Panc1 (cell line): ENCODE measurements at regions not wholly inside any gene's neighbourhood (a gene's known extent, or its start where the extent isn't known, plus 50 kb on each side); places are given as distances from the start of the nearest gene placed in this dataset.

Source experiments
- CTCF ChIP-seq: fragments of 450-650 bp; IDR thresholded peaks from 2 replicates; pipeline ENCODE4 v1.5.1; 2017; ENCODE audit warnings: mild to moderate bottlenecking
- POLR2AphosphoS5 ChIP-seq: IDR thresholded peaks from 2 replicates; pipeline ENCODE4 v1.6.1; 2012; ENCODE audit warnings: mild to moderate bottlenecking, low read depth, low read length, moderate library complexity
- SIN3A ChIP-seq: IDR thresholded peaks from 2 replicates; pipeline ENCODE4 v1.6.1; 2012; ENCODE audit warnings: low read depth, mild to moderate bottlenecking, low read length, moderate library complexity, borderline replicate concordance; ENCODE audit not compliant: insufficient read depth
- TCF7L2 ChIP-seq: IDR thresholded peaks from 2 replicates; pipeline ENCODE4 v1.6.1; 2011; ENCODE audit warnings: mild to moderate bottlenecking, low read depth, low read length, inconsistent platforms

GRCh38 chr12:46910830-46911229 is 85.0 kb upstream of the SLC38A4 start:
- no peak for TF ChIP-seq CTCF
- TF ChIP-seq POLR2AphosphoS5 = no peak
- TF ChIP-seq SIN3A = no peak
- TF ChIP-seq TCF7L2 = no peak
